KBM-7 (cell line): ENCODE measurements at regions not wholly inside any gene's neighbourhood (a gene's known extent, or its start where the extent isn't known, plus 50 kb on each side); places are given as distances from the start of the nearest gene placed in this dataset.
"Not testable (repeated sequence)": the region's sequence is repeated elsewhere in the genome, so short reads cannot be mapped to it uniquely, and the experiment has no call there.

Source experiments
- DNase-seq: peaks from one replicate; pipeline ENCODE4 v3.0.0-alpha.2; 2015
- in situ Hi-C: fragments of 300-500 bp; cut with MboI; formaldehyde crosslinking; loops from 2 replicates; pipeline ENCODE4 v1.14.3; 2020; ENCODE audit warnings: low sequenced_read_pairs, low pct_unique_long_range_greater_than_20kb, mixed read lengths

GRCh38 chr4:45323453-45324058 lies 597.2 kb upstream of the GNPDA2 start:
- no peak for DNase-seq
- in situ Hi-C loops = no loop called here

- in situ Hi-C loops = no loop called here
- no peak for DNase-seq
Observed at GRCh38 chr4:45317739-45318138, 591.4 kb upstream of the GNPDA2 start.

GRCh38 chr4:45317276-45317675 lies 590.9 kb upstream of the GNPDA2 start:
- no peak for DNase-seq
- in situ Hi-C loops = no loop called here

GRCh38 chr4:45316257-45316656 lies 589.9 kb upstream of the GNPDA2 start:
- DNase-seq = no peak

GRCh38 chr4:45302828-45303227 lies 576.5 kb upstream of the GNPDA2 start:
- DNase-seq = no peak
- in situ Hi-C loops = no loop called here

More at GRCh38 chr4:45316257-45316656, 589.9 kb upstream of the GNPDA2 start:
- in situ Hi-C loops = no loop called here

- in situ Hi-C loops = no loop called here
- DNase-seq = no peak
Observed at GRCh38 chr4:45294464-45294863, 568.1 kb upstream of the GNPDA2 start.

GRCh38 chr4:45293335-45293734 lies 567.0 kb upstream of the GNPDA2 start:
- in situ Hi-C loops = no loop called here
- no peak for DNase-seq

- in situ Hi-C loops = no loop called here
- no peak for DNase-seq
Observed at GRCh38 chr4:45292844-45293243, 566.5 kb upstream of the GNPDA2 start.

GRCh38 chr4:45284400-45285085 lies 558.2 kb upstream of the GNPDA2 start:
- no peak for DNase-seq

GRCh38 chr4:45283352-45283751 lies 557.0 kb upstream of the GNPDA2 start:
- DNase-seq = no peak
- in situ Hi-C loops = no loop called here

More at GRCh38 chr4:45284400-45285085, 558.2 kb upstream of the GNPDA2 start:
- in situ Hi-C loops = no loop called here

GRCh38 chr4:45280121-45280520 lies 553.8 kb upstream of the GNPDA2 start:
- DNase-seq = no peak
- in situ Hi-C loops = no loop called here

- in situ Hi-C loops = no loop called here
- no peak for DNase-seq
Observed at GRCh38 chr4:45275862-45276261, 549.5 kb upstream of the GNPDA2 start.

- in situ Hi-C loops, DNase-seq: not testable (repeated sequence)
Observed at GRCh38 chr4:45248106-45248505, 521.8 kb upstream of the GNPDA2 start.

GRCh38 chr4:45241976-45242375 lies 515.6 kb upstream of the GNPDA2 start:
- DNase-seq = no peak
- in situ Hi-C loops = no loop called here

- in situ Hi-C loops = no loop called here
- no peak for DNase-seq
Observed at GRCh38 chr4:45229206-45229605, 502.9 kb upstream of the GNPDA2 start.

- no peak for DNase-seq
- in situ Hi-C loops = no loop called here
Observed at GRCh38 chr4:45215976-45216542, 489.7 kb upstream of the GNPDA2 start.

GRCh38 chr4:45208476-45208875 lies 482.1 kb upstream of the GNPDA2 start:
- DNase-seq, in situ Hi-C loops: not testable (repeated sequence)

GRCh38 chr4:45207864-45208331 lies 481.5 kb upstream of the GNPDA2 start:
- in situ Hi-C loops = not testable (repeated sequence)

GRCh38 chr4:45207241-45207863 lies 481.0 kb upstream of the GNPDA2 start:
- in situ Hi-C loops, DNase-seq: not testable (repeated sequence)

More at GRCh38 chr4:45207864-45208331, 481.5 kb upstream of the GNPDA2 start:
- DNase-seq = not testable (repeated sequence)

- in situ Hi-C loops = no loop called here
- DNase-seq = no peak
Observed at GRCh38 chr4:45199736-45200135, 473.4 kb upstream of the GNPDA2 start.
